HG02852 (cell line): ENCODE measurements at regions not wholly inside any gene's neighbourhood (a gene's known extent, or its start where the extent isn't known, plus 50 kb on each side); places are given as distances from the start of the nearest gene placed in this dataset.

Experiments
- ATAC-seq: cut with Tn5 transposase; IDR thresholded peaks from one replicate; pipeline ENCODE4 v1.9.1; 2021; ENCODE audit warnings: mild to moderate bottlenecking, moderate library complexity; ENCODE audit not compliant: unreplicated experiment

DNA sequence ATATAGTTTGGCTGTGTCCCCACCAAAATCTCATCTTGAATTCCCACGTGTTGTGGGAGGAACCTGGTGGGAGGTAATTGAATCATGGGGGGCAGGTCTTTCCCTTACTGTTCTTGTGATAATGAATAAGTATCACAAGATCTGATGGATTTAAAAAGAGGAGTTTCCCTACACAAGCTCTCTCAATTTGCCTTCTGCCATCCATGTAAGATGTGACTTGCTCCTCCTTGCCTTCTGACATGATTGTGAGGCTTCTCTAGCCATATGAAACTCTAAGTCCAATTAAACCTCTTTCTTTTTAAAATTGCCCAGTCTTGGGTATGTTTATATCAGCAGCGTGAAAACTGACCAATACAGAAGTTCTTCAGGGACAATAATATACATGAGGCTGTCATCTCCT lies 425.1 kb downstream of the PABPC4L start:
- ATAC-seq: no peak

DNA sequence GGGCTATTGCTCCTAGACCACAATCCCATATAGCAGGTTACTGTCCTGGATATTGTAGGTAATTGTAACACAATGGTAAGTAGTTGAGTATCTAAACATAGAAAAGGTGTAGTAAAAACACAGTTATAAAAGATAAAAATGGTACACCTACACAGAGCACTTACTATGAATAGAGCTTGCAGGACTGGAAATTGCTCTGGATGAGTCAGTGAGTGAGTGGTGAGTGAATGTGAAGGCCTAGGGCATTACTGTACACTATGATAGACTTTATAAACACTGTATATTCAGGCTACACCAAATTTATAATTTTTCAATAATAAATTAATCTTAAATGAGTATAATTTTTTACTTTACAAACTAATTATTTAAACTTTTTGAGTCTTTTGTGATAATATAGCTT lies 425.7 kb downstream of the PABPC4L start:
- no peak for ATAC-seq

DNA sequence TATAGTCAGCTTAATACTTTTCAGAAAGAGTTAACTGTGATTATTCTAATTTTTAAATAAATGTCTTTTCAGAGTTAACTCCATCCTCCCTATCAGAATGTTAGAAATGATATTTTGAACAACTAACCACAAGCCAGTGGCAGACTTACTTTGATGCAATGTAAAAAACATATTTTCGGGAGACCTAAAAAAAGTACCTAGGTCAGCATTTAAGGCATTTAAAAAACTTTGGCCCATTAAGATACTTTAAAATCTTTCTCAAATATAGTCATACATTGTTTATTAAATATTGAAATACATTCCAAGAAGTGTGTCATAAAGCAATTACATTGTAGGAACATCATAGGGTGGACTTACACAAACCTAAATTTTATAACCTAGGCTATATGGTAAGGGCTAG lies 426.1 kb downstream of the PABPC4L start:
- no peak for ATAC-seq

DNA sequence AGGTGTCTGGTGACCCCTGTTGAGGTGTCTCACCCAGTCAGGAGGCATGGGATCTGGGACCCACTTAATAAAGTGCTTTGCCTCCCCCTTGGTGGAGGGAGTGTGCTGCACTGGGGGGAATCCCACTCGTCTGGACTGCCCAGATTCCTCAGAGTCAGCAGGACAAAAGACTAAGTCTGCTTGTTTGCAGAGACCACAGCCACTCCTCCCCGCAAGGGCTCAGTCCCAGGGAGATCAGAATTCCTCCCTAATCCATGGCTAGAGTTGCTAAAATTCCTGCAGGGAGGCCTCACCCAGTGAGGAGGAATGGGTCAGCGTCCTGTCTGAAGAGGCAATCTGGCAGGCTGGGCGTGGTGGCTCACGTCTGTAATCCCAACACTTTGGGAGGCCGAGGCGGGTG lies 442.2 kb downstream of the PABPC4L start:
- ATAC-seq: no peak

DNA sequence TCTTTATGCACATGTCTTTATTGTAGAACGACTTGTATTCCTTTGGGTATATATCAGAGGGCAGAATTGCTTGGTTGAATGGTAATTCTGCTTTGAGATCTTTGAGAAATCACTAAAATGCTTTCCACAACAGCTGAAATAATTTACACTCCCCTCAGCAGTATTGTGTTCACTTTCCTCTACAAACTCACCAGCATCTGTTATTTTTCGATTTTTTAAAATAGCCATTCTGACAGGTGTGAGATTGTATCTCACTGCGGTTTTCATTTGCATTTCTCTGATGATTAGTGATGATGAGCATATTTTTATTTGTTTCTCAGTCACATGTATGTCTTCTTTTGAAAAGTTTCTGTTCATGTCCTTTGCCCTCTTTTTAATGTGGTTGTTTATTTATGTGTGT lies 459.8 kb downstream of the PABPC4L start:
- no peak for ATAC-seq

- no peak for ATAC-seq
These were observed 481.6 kb downstream of the PABPC4L start for GRCh38 chr4:133720001-133720400.

GRCh38 chr4:133719098-133719497 lies 482.5 kb downstream of the PABPC4L start:
- ATAC-seq: no peak

GRCh38 chr4:133714211-133714610 lies 487.4 kb downstream of the PABPC4L start:
- no peak for ATAC-seq

DNA sequence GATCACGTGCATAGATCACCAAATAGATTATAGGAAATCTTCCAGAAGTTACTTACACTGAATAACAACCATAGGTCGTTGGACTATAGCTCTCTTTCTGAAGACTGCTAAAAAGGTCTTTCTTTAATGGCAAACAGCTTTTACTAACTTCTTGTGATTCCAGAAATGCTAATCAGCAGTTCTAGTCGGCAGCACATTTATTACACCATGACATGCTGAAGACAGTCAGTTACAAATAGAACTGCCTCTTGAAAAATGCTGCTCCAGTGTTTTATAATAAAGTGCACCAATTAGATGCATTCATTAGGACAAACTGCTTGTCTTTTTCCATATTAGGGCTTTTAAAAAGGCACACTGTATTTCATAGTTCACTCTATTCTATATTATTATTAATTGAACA lies 488.2 kb downstream of the PABPC4L start:
- no peak for ATAC-seq

GRCh38 chr4:133711817-133712216 lies 489.8 kb downstream of the PABPC4L start:
- ATAC-seq: no peak

DNA sequence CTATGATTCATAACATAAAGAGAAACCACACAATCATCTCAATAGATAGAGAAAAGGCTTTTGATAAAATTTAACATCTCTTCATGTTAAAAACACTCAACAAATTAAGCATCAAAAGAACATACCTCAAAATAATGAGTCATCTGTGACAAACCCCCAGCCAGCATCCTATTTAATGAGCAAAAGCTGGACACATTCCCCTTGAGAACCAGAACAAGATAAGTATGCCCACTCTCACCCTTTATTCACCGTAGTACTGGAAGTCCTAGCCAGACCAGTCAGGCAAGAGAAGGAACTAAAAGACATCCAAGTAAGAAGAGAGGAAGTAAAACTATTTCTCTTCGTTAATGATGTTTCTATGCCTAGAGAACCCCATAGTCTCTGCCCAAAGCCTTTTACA lies 507.2 kb downstream of the PABPC4L start:
- no peak for ATAC-seq

- ATAC-seq: no peak
These were observed 517.6 kb downstream of the PABPC4L start for GRCh38 chr4:133683967-133684366.

GRCh38 chr4:133668061-133668851 lies 519.2 kb downstream of the PCDH10 start:
- ATAC-seq: no peak

DNA sequence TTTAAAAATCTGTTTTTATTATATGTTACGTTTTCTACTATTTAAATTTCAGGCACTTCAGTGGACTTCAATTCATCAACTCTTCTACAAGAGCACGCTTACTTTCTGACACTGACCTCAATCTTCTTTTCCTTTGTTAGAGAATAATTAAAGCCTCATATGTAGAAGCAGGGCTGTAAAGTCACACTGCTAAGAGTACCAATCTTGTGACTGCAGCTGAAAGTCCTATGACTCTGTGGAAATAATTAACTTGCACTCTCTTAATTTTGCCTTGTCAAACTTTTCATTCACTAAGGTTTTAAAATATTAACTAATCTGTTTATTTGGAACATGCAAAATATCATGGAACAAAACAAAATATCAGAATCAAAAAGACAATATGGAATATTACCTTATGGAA lies 498.1 kb downstream of the PCDH10 start:
- no peak for ATAC-seq

GRCh38 chr4:133641191-133641590 lies 492.1 kb downstream of the PCDH10 start:
- ATAC-seq: no peak

- ATAC-seq: no peak
These were observed 489.7 kb downstream of the PCDH10 start for GRCh38 chr4:133638751-133639150.

DNA sequence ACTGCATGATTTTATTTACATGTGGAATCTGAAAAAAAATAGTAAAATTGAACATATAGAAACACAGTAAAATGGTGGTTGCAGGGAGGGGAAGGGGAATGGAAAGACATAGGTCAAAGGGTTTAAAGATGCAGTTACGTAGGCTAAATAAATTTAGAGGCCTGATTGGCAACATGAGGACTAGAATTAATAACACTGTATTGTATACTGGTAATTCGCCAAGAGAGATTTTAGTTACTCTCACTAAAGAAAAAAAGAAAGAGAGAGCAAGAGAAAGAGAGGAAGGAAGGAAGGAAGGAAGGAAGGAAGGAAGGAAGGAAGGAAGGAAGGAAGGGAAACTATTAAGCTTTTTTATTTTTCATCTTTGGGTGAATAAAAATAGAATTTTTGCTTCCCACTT lies 488.1 kb downstream of the PCDH10 start:
- ATAC-seq: no peak

DNA sequence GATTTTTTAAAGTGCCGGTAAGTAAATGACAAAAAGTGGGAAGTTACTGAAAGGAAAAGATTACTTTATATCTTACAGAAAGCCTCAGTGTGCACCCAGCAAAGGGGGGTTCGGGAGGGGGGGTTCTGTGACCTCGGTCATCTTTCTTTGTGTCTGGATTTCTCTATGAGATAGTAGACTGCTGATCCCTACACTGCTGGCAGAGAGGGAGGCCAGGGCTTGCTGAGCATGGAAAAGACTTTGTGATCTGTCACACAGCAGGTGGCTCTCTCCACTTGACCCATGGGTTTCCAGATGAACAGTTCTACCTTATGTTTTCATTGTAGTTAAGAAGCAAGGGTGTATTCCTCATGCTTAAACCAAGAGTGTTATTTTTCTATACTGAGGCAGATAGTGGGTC lies 475.6 kb downstream of the PCDH10 start:
- no peak for ATAC-seq

DNA sequence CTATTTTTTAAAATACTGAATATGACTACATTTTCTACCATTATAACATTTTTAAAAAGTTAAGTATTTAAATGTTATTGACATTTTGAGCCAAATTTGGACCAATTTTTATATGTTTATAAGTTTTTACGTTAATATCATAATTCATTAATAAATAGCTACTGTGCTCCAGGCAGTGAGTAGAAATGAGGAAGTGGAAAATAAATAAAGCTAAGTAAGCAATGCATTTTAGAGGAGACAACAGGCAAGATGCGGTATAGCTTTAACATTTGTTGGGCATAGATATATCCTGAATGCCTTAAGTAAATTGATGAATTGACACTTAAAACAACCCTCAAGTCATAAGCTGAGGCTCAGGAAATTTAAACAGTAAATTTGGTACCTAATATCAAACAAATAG lies 474.8 kb downstream of the PCDH10 start:
- ATAC-seq: no peak

DNA sequence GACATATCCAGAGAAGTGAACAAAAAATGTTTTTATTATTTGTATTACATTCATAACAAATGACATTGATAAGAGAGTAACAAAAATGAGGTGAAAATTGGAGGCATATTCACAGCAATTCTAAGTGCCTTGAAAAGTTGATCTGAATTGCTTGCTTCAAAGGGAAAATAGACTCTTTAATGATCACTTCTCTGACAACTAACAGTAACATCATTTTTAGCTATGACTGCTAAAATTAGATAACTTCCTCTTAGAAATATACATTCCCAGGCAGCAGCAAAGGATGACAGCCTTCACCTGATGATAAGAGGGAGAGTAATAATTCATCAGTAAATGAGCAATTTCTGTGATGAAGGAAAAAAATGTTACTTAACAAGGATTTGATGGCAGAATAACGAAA lies 472.5 kb downstream of the PCDH10 start:
- ATAC-seq: no peak

DNA sequence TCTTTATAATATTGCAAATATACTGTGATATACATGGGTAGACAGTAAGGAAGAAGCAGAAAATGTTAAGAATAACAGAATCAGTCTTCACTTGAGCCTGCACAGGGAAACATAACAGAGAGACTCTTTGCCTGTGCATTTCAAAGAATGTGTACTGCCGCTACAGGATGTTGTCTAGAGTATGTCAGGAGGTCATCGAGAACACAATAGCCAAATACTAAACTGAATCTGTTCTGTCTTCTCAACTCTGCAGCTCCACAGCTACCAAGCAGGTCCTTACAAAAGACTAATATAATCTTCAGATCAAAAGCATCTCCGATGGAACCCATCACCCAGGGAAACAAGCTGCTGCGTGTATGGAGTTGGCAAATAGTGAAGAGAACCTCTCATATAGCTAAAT lies 471.5 kb downstream of the PCDH10 start:
- no peak for ATAC-seq

DNA sequence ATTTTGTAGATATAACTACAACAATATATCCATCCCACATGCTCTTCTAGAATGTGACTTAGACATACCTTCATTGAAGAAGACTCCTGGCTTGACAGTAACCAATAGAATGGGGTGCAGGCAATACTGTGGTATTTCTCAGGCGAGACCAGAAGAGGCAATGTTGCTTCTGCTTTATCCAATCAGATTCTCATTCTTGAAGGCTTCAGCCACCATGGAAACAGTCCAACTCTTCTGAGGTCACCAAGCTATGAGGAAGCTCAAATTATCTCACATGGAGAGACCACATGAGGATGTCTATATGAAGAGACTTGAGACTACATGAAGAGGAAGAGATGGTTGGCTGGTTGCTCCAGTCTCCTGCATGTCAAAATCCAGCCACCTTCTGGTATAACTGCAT lies 469.9 kb downstream of the PCDH10 start:
- no peak for ATAC-seq

GRCh38 chr4:133600008-133600407 lies 450.9 kb downstream of the PCDH10 start:
- ATAC-seq: no peak
